SK-N-MC (cell line): ENCODE measurements at regions not wholly inside any gene's neighbourhood (a gene's known extent, or its start where the extent isn't known, plus 50 kb on each side); places are given as distances from the start of the nearest gene placed in this dataset.

Experiments used
- EZH2 ChIP-seq: fragments of 200-600 bp; sonication (generic); IDR thresholded peaks from one replicate; pipeline ENCODE4 v1.6.1; 2017; ENCODE audit warnings: antibody characterized with exemption
- POLR2AphosphoS5 ChIP-seq: IDR thresholded peaks from 2 replicates; pipeline ENCODE4 v1.6.1; 2012; ENCODE audit warnings: mild to moderate bottlenecking, low read depth, low read length, borderline replicate concordance

DNA sequence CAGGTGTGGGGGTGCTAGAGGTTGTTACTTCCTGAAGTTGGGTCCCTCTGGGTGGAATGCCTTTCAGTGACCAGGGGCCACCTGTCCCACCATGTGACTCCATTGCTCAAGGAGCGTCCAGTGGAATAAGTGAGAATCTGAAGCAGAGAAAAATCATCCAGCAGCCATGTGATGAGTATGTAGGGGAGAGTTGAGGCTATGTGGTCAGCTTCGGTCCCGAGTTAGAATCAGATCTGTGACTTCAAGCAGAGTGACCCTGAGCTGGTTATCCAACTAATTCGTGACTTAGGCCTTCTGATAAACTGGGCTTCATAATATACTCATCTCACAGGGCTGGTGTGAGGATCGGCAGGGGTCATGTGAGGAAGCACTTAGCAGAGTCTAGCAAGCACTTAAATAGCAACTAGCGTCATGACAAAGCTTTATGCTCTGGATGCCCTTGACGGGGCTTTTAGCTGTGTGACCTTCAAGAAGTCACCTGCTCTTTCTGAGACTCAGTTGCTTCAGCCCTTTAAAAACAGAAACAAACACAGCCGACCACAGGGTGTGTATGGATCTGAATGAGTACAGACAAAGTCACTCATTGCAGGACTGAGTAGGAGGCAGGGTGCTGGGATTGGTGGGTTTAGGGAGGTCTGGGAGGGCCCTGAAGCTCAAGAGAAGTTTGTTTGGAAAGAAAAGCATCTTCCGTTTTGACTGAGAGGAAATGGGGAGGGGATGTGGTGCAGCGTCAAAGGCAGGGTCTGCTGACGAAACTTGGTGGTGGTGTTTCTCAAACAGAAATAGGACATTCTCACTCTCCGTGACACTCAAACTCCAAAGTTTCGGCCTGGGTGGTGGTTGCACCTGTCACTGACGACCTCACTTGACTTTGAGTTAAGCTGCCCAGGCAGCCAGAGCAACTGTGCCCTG is 264.0 kb upstream of the CXCR4 start:
- TF ChIP-seq EZH2 (no peak), POLR2AphosphoS5 (no peak)
